ENCODE measurements at regions not wholly inside any gene's neighbourhood (a gene's known extent, or its start where the extent isn't known, plus 50 kb on each side); places are given as distances from the start of the nearest gene placed in this dataset.

DNA sequence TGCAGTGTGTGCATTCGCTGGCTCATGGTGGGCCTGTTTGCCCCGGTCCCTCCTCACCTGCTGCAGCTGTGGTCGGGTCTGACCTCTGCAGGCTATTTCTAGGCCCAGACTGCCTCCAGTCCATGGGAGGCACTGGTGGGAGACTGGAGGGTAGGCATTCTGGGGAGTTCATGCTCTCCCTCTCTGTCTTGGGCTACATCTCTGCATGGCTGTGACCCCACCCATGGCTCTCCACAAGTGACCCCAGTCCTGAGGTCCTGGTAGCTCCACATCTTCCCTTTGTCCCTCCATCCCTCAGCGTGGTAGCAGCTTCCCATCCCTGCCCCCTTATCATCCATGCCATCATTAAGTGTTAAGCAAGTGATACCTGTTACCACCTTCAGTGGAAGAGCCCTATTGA is 107.8 kb upstream of the SEC14L1 start:
- no peak overlapping the region for H3K27ac ChIP-seq (ENCODE audit: extremely low read depth, low read depth, low read length)
- CTCF ChIA-PET: interaction anchor here (0.6 to 3.1 kb wide), 5 partner anchors 21 to 154 kb away, joined by 3 to 15 read pairs (median 4); no protein-coding TSS in a partner anchor
- TF ChIP-seq ZNF184 (tag by site-specific recombination; IDR thresholded peaks at IDR 0.05) (no peak), ZNF248 (tag by site-specific recombination; IDR thresholded peaks at IDR 0.05) (no peak), HOXC10 (CRISPR knock-in tag; IDR thresholded peaks at IDR 0.05) (no peak), ZNF768 (tag by site-specific recombination; IDR thresholded peaks at IDR 0.05) (no peak), GFI1B (tag by site-specific recombination; IDR thresholded peaks at IDR 0.05) (no peak), ZNF266 (tag by site-specific recombination; IDR thresholded peaks at IDR 0.05; ENCODE audit: low read depth) (no peak), WT1 (tag by site-specific recombination; IDR thresholded peaks at IDR 0.05) (no peak), ZBTB1 (tag by site-specific recombination; IDR thresholded peaks at IDR 0.05) (no peak), SP3 (tag by site-specific recombination; IDR thresholded peaks at IDR 0.05) (no peak), ZNF514 (tag by site-specific recombination; IDR thresholded peaks at IDR 0.05) (no peak), ZNF521 (tag by site-specific recombination; IDR thresholded peaks at IDR 0.05) (no peak), ZNF677 (tag by site-specific recombination; IDR thresholded peaks at IDR 0.05) (no peak)
- TF ChIP-seq, protein P1, sequence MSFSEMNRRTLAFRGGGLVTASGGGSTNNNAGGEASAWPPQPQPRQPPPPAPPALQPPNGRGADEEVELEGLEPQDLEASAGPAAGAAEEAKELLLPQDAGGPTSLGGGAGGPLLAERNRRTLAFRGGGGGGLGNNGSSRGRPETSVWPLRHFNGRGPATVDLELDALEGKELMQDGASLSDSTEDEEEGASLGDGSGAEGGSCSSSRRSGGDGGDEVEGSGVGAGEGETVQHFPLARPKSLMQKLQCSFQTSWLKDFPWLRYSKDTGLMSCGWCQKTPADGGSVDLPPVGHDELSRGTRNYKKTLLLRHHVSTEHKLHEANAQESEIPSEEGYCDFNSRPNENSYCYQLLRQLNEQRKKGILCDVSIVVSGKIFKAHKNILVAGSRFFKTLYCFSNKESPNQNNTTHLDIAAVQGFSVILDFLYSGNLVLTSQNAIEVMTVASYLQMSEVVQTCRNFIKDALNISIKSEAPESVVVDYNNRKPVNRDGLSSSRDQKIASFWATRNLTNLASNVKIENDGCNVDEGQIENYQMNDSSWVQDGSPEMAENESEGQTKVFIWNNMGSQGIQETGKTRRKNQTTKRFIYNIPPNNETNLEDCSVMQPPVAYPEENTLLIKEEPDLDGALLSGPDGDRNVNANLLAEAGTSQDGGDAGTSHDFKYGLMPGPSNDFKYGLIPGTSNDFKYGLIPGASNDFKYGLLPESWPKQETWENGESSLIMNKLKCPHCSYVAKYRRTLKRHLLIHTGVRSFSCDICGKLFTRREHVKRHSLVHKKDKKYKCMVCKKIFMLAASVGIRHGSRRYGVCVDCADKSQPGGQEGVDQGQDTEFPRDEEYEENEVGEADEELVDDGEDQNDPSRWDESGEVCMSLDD (tag by site-specific recombination; IDR thresholded peaks at IDR 0.05): no peak
- TF ChIP-seq, protein P2, sequence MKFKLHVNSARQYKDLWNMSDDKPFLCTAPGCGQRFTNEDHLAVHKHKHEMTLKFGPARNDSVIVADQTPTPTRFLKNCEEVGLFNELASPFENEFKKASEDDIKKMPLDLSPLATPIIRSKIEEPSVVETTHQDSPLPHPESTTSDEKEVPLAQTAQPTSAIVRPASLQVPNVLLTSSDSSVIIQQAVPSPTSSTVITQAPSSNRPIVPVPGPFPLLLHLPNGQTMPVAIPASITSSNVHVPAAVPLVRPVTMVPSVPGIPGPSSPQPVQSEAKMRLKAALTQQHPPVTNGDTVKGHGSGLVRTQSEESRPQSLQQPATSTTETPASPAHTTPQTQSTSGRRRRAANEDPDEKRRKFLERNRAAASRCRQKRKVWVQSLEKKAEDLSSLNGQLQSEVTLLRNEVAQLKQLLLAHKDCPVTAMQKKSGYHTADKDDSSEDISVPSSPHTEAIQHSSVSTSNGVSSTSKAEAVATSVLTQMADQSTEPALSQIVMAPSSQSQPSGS (tag by site-specific recombination; IDR thresholded peaks at IDR 0.05; ENCODE audit: low read depth): no peak
- TF ChIP-seq, protein P3, sequence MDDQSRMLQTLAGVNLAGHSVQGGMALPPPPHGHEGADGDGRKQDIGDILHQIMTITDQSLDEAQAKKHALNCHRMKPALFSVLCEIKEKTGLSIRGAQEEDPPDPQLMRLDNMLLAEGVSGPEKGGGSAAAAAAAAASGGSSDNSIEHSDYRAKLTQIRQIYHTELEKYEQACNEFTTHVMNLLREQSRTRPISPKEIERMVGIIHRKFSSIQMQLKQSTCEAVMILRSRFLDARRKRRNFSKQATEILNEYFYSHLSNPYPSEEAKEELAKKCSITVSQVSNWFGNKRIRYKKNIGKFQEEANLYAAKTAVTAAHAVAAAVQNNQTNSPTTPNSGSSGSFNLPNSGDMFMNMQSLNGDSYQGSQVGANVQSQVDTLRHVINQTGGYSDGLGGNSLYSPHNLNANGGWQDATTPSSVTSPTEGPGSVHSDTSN (CRISPR knock-in tag; IDR thresholded peaks at IDR 0.05): no peak
- TF ChIP-seq, protein P4, sequence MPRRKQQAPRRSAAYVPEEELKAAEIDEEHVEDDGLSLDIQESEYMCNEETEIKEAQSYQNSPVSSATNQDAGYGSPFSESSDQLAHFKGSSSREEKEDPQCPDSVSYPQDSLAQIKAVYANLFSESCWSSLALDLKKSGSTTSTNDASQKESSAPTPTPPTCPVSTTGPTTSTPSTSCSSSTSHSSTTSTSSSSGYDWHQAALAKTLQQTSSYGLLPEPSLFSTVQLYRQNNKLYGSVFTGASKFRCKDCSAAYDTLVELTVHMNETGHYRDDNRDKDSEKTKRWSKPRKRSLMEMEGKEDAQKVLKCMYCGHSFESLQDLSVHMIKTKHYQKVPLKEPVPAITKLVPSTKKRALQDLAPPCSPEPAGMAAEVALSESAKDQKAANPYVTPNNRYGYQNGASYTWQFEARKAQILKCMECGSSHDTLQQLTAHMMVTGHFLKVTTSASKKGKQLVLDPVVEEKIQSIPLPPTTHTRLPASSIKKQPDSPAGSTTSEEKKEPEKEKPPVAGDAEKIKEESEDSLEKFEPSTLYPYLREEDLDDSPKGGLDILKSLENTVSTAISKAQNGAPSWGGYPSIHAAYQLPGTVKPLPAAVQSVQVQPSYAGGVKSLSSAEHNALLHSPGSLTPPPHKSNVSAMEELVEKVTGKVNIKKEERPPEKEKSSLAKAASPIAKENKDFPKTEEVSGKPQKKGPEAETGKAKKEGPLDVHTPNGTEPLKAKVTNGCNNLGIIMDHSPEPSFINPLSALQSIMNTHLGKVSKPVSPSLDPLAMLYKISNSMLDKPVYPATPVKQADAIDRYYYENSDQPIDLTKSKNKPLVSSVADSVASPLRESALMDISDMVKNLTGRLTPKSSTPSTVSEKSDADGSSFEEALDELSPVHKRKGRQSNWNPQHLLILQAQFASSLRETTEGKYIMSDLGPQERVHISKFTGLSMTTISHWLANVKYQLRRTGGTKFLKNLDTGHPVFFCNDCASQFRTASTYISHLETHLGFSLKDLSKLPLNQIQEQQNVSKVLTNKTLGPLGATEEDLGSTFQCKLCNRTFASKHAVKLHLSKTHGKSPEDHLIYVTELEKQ (tag by site-specific recombination; IDR thresholded peaks at IDR 0.05; ENCODE audit: borderline replicate concordance): no peak

DNA sequence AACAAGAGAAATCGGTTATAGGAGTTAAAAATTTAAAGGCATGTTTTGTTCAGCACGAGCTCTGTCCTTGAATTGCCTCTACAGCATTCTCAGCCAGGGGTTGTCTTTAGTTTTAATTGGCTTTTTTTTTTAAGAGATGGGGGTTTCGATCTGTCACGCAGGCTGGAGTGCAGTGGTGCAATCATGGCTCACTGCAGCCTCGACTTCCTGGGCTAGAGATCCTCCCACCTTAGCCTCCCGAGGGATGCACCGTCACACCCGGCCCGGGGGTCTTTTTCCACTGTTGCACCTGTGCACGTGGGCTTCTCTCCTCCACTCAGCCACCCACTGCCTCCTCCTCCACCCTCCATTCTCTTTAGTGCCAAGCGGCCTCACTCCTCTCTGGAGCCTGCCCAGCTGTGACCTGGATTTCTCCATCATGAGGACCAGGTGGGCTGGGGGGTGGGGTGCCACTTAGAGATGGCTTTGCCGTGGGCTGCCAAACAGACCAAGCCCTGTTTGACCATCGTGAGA is 106.8 kb upstream of the SEC14L1 start:
- ChIA-PET POLR2A (no interaction called here), CTCF (interaction anchor here (0.6 to 4.4 kb wide), 7 partner anchors 21 to 225 kb away, joined by 3 to 24 read pairs (median 3); partner anchors contain the start of gene MGAT5B)
- no peak overlapping the region for H3K4me3 ChIP-seq (ENCODE audit: low read depth, low read length)
- H3K27ac ChIP-seq (ENCODE audit: extremely low read depth, low read depth, low read length): no peak overlapping the region
- no peaks in the 10 kb centered on the region for H3K9me3 ChIP-seq (ENCODE audit: control insufficient read depth, insufficient read depth, low read depth, low read length)
- no peaks in the 10 kb centered on the region for H3K36me3 ChIP-seq (ENCODE audit: control insufficient read depth in 2 of 2, insufficient read depth in 1 of 2, low read length in 2 of 2)
- H3K4me1 ChIP-seq (ENCODE audit: control insufficient read depth, insufficient read depth, low read length): no peaks in the 10 kb centered on the region
- TF ChIP-seq ZNF394 (tag by site-specific recombination; IDR thresholded peaks at IDR 0.05; ENCODE audit: borderline replicate concordance) (no peak), ZNF416 (tag by site-specific recombination; IDR thresholded peaks at IDR 0.05) (no peak), ZSCAN30 (tag by site-specific recombination; IDR thresholded peaks at IDR 0.05) (no peak), ZNF514 (tag by site-specific recombination; IDR thresholded peaks at IDR 0.05) (no peak)
- TF ChIP-seq, protein P3 (CRISPR knock-in tag; IDR thresholded peaks at IDR 0.05): no peak
- TF ChIP-seq, protein P5, sequence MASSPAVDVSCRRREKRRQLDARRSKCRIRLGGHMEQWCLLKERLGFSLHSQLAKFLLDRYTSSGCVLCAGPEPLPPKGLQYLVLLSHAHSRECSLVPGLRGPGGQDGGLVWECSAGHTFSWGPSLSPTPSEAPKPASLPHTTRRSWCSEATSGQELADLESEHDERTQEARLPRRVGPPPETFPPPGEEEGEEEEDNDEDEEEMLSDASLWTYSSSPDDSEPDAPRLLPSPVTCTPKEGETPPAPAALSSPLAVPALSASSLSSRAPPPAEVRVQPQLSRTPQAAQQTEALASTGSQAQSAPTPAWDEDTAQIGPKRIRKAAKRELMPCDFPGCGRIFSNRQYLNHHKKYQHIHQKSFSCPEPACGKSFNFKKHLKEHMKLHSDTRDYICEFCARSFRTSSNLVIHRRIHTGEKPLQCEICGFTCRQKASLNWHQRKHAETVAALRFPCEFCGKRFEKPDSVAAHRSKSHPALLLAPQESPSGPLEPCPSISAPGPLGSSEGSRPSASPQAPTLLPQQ (tag by site-specific recombination; IDR thresholded peaks at IDR 0.05): no peak
- TF ChIP-seq, protein P6, sequence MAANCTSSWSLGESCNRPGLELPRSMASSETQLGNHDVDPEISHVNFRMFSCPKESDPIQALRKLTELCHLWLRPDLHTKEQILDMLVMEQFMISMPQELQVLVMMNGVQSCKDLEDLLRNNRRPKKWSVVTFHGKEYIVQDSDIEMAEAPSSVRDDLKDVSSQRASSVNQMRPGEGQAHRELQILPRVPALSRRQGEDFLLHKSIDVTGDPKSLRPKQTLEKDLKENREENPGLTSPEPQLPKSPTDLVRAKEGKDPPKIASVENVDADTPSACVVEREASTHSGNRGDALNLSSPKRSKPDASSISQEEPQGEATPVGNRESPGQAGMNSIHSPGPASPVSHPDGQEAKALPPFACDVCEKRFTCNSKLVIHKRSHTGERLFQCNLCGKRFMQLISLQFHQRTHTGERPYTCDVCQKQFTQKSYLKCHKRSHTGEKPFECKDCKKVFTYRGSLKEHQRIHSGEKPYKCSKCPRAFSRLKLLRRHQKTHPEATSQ (tag by site-specific recombination; IDR thresholded peaks at IDR 0.05): no peak

More for the DNA sequence above, 107.8 kb upstream of the SEC14L1 start:
- no peaks in the 10 kb centered on the region for H3K4me1 ChIP-seq (ENCODE audit: control insufficient read depth, insufficient read depth, low read length)
- no peaks in the 10 kb centered on the region for H3K9me3 ChIP-seq (ENCODE audit: control insufficient read depth, insufficient read depth, low read depth, low read length)
- H3K36me3 ChIP-seq (ENCODE audit: control insufficient read depth in 2 of 2, insufficient read depth in 1 of 2, low read length in 2 of 2): no peaks in the 10 kb centered on the region
- POLR2A ChIA-PET: interaction anchor here (0.5 kb wide), 1 partner anchor 681 kb away, joined by 3 read pairs; no protein-coding TSS in a partner anchor
- H3K4me3 ChIP-seq (ENCODE audit: low read depth, low read length): no peak overlapping the region

Measured in HEK293 (cell line).